Caco-2 (cell line): ENCODE measurements at regions not wholly inside any gene's neighbourhood (a gene's known extent, or its start where the extent isn't known, plus 50 kb on each side); places are given as distances from the start of the nearest gene placed in this dataset.

Source experiments
- BruUV-seq: library from RNA; stranded (reverse); fragments of 400-500 nt; replicated peaks from 2 replicates; lab custom pipeline; 2021; lab: Mats Ljungman, UMichigan
- CTCF ChIA-PET: fragments of 300-600 bp; sonication (Branson Sonifier 250); formaldehyde crosslinking; loops from one replicate; lab custom pipeline; 2022; ENCODE audit warnings: antibody characterized with exemption; lab: Charles Lee
- POLR2A ChIA-PET: fragments of 300-600 bp; sonication (Branson Sonifier 250); formaldehyde crosslinking; loops from one replicate; lab custom pipeline; 2022; ENCODE audit warnings: antibody characterized with exemption; lab: Charles Lee
- DNase-seq, 2 experiments: peaks; one replicate each; pipeline versions ENCODE4 v3.0.0 to v3.0.0-alpha.2; 2020 to 2022
- H3K27me3 ChIP-seq: replicated peaks from 2 replicates; pipeline ENCODE4 v1.6.0; 2011; ENCODE audit warnings: low read length; ENCODE audit not compliant: control insufficient read depth, insufficient read depth
- H3K36me3 ChIP-seq: 2 replicates; pipeline ENCODE4 v1.5.1; 2011; ENCODE audit warnings: low read length; ENCODE audit not compliant: control insufficient read depth, insufficient read depth
- H3K4me1 ChIP-seq: fragments of 250-450 bp; sonication (Bioruptor Pico); 2 replicates; pipeline ENCODE4 v1.5.1; 2020; ENCODE audit warnings: mild to moderate bottlenecking
- H3K4me3 ChIP-seq: 2 replicates; pipeline ENCODE4 v1.5.1; 2011; ENCODE audit warnings: low read depth, mild to moderate bottlenecking, control low read depth, low read length
- H3K9me3 ChIP-seq: fragments of 250-450 bp; sonication (Bioruptor Pico); 2 replicates; pipeline ENCODE4 v1.5.1; 2020; ENCODE audit warnings: mild to moderate bottlenecking, moderate library complexity
- H3K27ac Mint-ChIP-seq: one replicate; pipeline ENCODE4 v1.8.0; 2022; ENCODE audit warnings: mixed read lengths; ENCODE audit not compliant: unreplicated experiment
- H3K27me3 Mint-ChIP-seq: one replicate; pipeline ENCODE4 v1.8.0; 2022; ENCODE audit warnings: mixed read lengths; ENCODE audit not compliant: insufficient read depth, unreplicated experiment
- H3K36me3 Mint-ChIP-seq: one replicate; pipeline ENCODE4 v1.8.0; 2022; ENCODE audit warnings: mild to moderate bottlenecking, mixed read lengths; ENCODE audit not compliant: insufficient read depth, unreplicated experiment
- H3K4me1 Mint-ChIP-seq: one replicate; pipeline ENCODE4 v1.8.0; 2022; ENCODE audit warnings: low read depth, mixed read lengths; ENCODE audit not compliant: unreplicated experiment
- H3K4me3 Mint-ChIP-seq: one replicate; pipeline ENCODE4 v1.8.0; 2022; ENCODE audit warnings: mild to moderate bottlenecking, moderate library complexity, mixed read lengths; ENCODE audit not compliant: unreplicated experiment
- H3K9me3 Mint-ChIP-seq: one replicate; pipeline ENCODE4 v1.8.0; 2022; ENCODE audit warnings: mixed read lengths; ENCODE audit not compliant: unreplicated experiment
- intact Hi-C: fragments of 100-400 bp; cut with micrococcal nuclease; formaldehyde crosslinking; loops from one replicate; pipeline ENCODE4 v1.10.0; 2022; ENCODE audit not compliant: unreplicated experiment
- TF ChIP-seq, protein P1 (sequence below), 2 experiments: fragments of 200-600 bp in 1 of 2; IDR thresholded peaks; 1 replicate in 1 of 2; 2 replicates in 1 of 2; pipeline versions ENCODE4 v1.5.1 to v1.8.0; 2011 to 2022; ENCODE audit warnings: antibody characterized with exemption in 1 of 2, control low read depth in 1 of 2, inconsistent platforms in 1 of 2, low read depth in 1 of 2, low read length in 1 of 2, mild to moderate bottlenecking in 1 of 2, moderate library complexity in 1 of 2; ENCODE audit not compliant: insufficient read depth in 1 of 2, severe bottlenecking in 1 of 2, unreplicated experiment in 1 of 2

- Histone ChIP-seq H3K4me1 (no peaks in the 10 kb centered on the region), H3K9me3 (no peaks in the 10 kb centered on the region), H3K27me3 (no peaks in the 10 kb centered on the region), H3K4me3 (no peak overlapping the region), H3K36me3 (no peaks in the 10 kb centered on the region)
- Mint-ChIP-seq H3K27me3 (no peaks in the 10 kb centered on the region), H3K4me3 (no peak overlapping the region), H3K36me3 (no peaks in the 10 kb centered on the region), H3K4me1 (no peaks in the 10 kb centered on the region), H3K9me3 (no peaks in the 10 kb centered on the region), H3K27ac (no peak overlapping the region)
- CTCF ChIA-PET, result no interaction called here
- no TSS peak for BruUV-seq
- no peak for DNase-seq
- POLR2A ChIA-PET, result no interaction called here
- intact Hi-C loops, result no loop called here
- TF ChIP-seq, protein P1, sequence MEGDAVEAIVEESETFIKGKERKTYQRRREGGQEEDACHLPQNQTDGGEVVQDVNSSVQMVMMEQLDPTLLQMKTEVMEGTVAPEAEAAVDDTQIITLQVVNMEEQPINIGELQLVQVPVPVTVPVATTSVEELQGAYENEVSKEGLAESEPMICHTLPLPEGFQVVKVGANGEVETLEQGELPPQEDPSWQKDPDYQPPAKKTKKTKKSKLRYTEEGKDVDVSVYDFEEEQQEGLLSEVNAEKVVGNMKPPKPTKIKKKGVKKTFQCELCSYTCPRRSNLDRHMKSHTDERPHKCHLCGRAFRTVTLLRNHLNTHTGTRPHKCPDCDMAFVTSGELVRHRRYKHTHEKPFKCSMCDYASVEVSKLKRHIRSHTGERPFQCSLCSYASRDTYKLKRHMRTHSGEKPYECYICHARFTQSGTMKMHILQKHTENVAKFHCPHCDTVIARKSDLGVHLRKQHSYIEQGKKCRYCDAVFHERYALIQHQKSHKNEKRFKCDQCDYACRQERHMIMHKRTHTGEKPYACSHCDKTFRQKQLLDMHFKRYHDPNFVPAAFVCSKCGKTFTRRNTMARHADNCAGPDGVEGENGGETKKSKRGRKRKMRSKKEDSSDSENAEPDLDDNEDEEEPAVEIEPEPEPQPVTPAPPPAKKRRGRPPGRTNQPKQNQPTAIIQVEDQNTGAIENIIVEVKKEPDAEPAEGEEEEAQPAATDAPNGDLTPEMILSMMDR (IDR thresholded peaks at IDR 0.05; ENCODE audit: insufficient read depth in 1 of 2, low read depth in 1 of 2, low read length in 1 of 2, severe bottlenecking in 1 of 2, unreplicated experiment in 1 of 2), result no peak
Measured at GRCh38 chr9:11471321-11471720, 858.5 kb upstream of the PTPRD start.

DNA sequence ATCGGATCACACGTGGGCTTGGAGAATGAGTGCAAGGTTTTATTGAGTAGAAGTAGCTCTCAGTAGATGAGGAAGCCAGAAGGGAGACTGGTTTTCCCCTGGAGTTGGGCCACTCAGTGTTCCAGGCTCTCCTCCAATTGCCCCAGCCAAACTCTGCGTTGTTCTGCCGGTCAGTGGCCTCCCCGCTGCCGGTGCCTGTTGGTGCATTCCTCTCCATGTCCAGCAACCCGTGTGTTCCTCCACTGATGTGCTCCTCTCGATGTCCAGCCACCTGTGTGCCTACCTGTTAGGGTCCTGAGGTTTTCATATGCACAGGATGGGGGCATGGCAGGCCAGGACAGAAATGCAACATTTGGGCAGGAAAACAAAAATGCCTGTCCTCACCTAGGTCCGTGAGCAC lies 888.0 kb upstream of the PTPRD start:
- no peaks in the 10 kb centered on the region for H3K9me3 ChIP-seq
- no peaks in the 10 kb centered on the region for H3K27me3 ChIP-seq
- POLR2A ChIA-PET, result no interaction called here
- TF ChIP-seq, protein P1 (IDR thresholded peaks at IDR 0.05; ENCODE audit: insufficient read depth in 1 of 2, low read depth in 1 of 2, low read length in 1 of 2, severe bottlenecking in 1 of 2, unreplicated experiment in 1 of 2), result no peak
- Mint-ChIP-seq H3K27ac (no peak overlapping the region), H3K36me3 (no peaks in the 10 kb centered on the region), H3K4me3 (no peak overlapping the region), H3K4me1 (no peaks in the 10 kb centered on the region), H3K9me3 (no peaks in the 10 kb centered on the region), H3K27me3 (no peaks in the 10 kb centered on the region)
- CTCF ChIA-PET, result no interaction called here
- BruUV-seq, result no TSS peak
- intact Hi-C loops, result no loop called here
- no peak for DNase-seq
- no peaks in the 10 kb centered on the region for H3K4me1 ChIP-seq
- H3K36me3 ChIP-seq, result no peaks in the 10 kb centered on the region
- H3K4me3 ChIP-seq, result no peak overlapping the region

DNA sequence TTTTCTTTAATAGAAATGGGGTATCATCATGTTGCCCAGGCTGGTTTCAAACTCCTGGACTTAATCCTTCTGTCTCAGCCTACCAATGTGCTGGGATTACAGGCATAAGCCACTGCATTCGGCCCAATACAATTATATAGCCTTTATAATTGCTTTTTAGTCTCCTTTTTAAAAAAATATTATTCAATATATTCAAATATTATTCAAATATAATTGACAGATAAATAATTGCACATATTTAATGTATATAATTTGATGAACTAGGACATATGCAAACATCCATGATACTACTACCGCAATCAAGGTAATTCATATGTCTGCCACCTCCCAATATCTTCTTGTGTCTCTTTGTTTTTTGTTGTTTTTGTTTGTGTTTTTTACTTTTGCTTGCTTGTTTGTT lies 894.2 kb upstream of the PTPRD start:
- BruUV-seq, result no TSS peak
- Mint-ChIP-seq H3K36me3 (no peaks in the 10 kb centered on the region), H3K27me3 (no peaks in the 10 kb centered on the region), H3K9me3 (no peaks in the 10 kb centered on the region), H3K4me3 (no peak overlapping the region), H3K27ac (no peak overlapping the region), H3K4me1 (no peaks in the 10 kb centered on the region)
- no peak overlapping the region for H3K4me3 ChIP-seq
- ChIA-PET POLR2A (no interaction called here), CTCF (no interaction called here)
- intact Hi-C loops, result no loop called here
- no peak for DNase-seq
- H3K36me3 ChIP-seq, result no peaks in the 10 kb centered on the region
- no peaks in the 10 kb centered on the region for H3K9me3 ChIP-seq
- no peaks in the 10 kb centered on the region for H3K27me3 ChIP-seq
- TF ChIP-seq, protein P1 (IDR thresholded peaks at IDR 0.05; ENCODE audit: insufficient read depth in 1 of 2, low read depth in 1 of 2, low read length in 1 of 2, severe bottlenecking in 1 of 2, unreplicated experiment in 1 of 2), result no peak
- no peaks in the 10 kb centered on the region for H3K4me1 ChIP-seq
